Endodermal cell (in vitro differentiated cells): ENCODE measurements at regions not wholly inside any gene's neighbourhood (a gene's known extent, or its start where the extent isn't known, plus 50 kb on each side); places are given as distances from the start of the nearest gene placed in this dataset.
A peak's percentile ranks its signal among the peaks of the same experiment; 100 is the strongest.
"Not testable (repeated sequence)": the region's sequence is repeated elsewhere in the genome, so short reads cannot be mapped to it uniquely, and the experiment has no call there.

Source experiments
- DNase-seq: peaks from one replicate; pipeline ENCODE4 v3.0.0-alpha.2; 2017
- H3K27ac ChIP-seq: 2 replicates; pipeline ENCODE4 v1.5.1; 2013; ENCODE audit warnings: mild to moderate bottlenecking, low read depth, low read length, moderate library complexity
- H3K27me3 ChIP-seq: 2 replicates; pipeline ENCODE4 v1.6.1; 2013; ENCODE audit warnings: mild to moderate bottlenecking, low read length, moderate library complexity; ENCODE audit not compliant: insufficient read depth, control insufficient read depth, poor library complexity, severe bottlenecking
- H3K36me3 ChIP-seq: 2 replicates; pipeline ENCODE4 v1.7.0; 2013; ENCODE audit warnings: mild to moderate bottlenecking, low read length, moderate library complexity; ENCODE audit not compliant: control insufficient read depth, insufficient read depth
- H3K4me1 ChIP-seq: one replicate; pipeline ENCODE4 v1.7.0; 2013; ENCODE audit warnings: low read length; ENCODE audit not compliant: control insufficient read depth, insufficient read depth
- H3K4me3 ChIP-seq: 2 replicates; pipeline ENCODE4 v1.5.1; 2013; ENCODE audit warnings: mild to moderate bottlenecking, low read length, moderate library complexity
- H3K9ac ChIP-seq: 2 replicates; pipeline ENCODE4 v1.6.1; 2013; ENCODE audit warnings: mild to moderate bottlenecking, low read length, moderate library complexity; ENCODE audit not compliant: poor library complexity, severe bottlenecking; ENCODE audit errors: extremely low read depth
- H3K9me3 ChIP-seq: 2 replicates; pipeline ENCODE4 v1.6.1; 2013; ENCODE audit warnings: mild to moderate bottlenecking, low read length, moderate library complexity; ENCODE audit not compliant: control insufficient read depth
- H3K27ac Mint-ChIP-seq: 2 replicates; pipeline ENCODE4 v1.8.0; 2020; ENCODE audit warnings: mixed read lengths
- H3K27me3 Mint-ChIP-seq: 2 replicates; pipeline ENCODE4 v1.8.0; 2021; ENCODE audit warnings: mild to moderate bottlenecking, mixed read lengths; ENCODE audit not compliant: insufficient read depth
- H3K36me3 Mint-ChIP-seq: 2 replicates; pipeline ENCODE4 v1.8.0; 2020; ENCODE audit warnings: low read depth, mixed read lengths
- H3K4me1 Mint-ChIP-seq: 2 replicates; pipeline ENCODE4 v1.8.0; 2020; ENCODE audit warnings: mixed read lengths
- H3K4me3 Mint-ChIP-seq: 2 replicates; pipeline ENCODE4 v1.8.0; 2020; ENCODE audit warnings: mild to moderate bottlenecking, moderate library complexity, mixed read lengths
- H3K9me3 Mint-ChIP-seq: 2 replicates; pipeline ENCODE4 v1.8.0; 2020; ENCODE audit warnings: mild to moderate bottlenecking, mixed read lengths
- CTCF ChIP-seq: fragments of 200-600 bp; sonication (generic); conservative IDR thresholded peaks from 2 replicates; pipeline ENCODE4 v1.5.0; 2021; ENCODE audit warnings: antibody characterized with exemption, mild to moderate bottlenecking
- WGBS, 2 experiments: methylation state at CpG; one replicate each; pipeline versions ENCODE4 v1.1.5 to v1.1.7; 2013; ENCODE audit warnings: missing lambda C conversion rate in 2 of 2, mixed read lengths in 1 of 2; ENCODE audit not compliant: insufficient coverage in 1 of 2, insufficient read length in 1 of 2; 5-methylcytosine and 5-hydroxymethylcytosine counted together

GRCh38 chr4:60400593-60400992 is 799.5 kb upstream of the ADGRL3 start:
- no peaks in the 10 kb centered on the region for H3K36me3 ChIP-seq
- no peaks in the 10 kb centered on the region for H3K4me1 ChIP-seq
- H3K27ac ChIP-seq, result no peak overlapping the region
- no peak overlapping the region for H3K27ac Mint-ChIP-seq
- H3K9ac ChIP-seq, result no peak overlapping the region
- H3K27me3 Mint-ChIP-seq, result no peaks in the 10 kb centered on the region
- no peaks in the 10 kb centered on the region for H3K9me3 ChIP-seq
- H3K9me3 Mint-ChIP-seq, result no peaks in the 10 kb centered on the region
- H3K4me3 ChIP-seq, result no peak overlapping the region
- H3K36me3 Mint-ChIP-seq, result no peaks in the 10 kb centered on the region
- peaks cover 2% of the 10 kb centered on the region for H3K4me1 Mint-ChIP-seq
- TF ChIP-seq CTCF, result no peak
- H3K27me3 ChIP-seq, result no peaks in the 10 kb centered on the region
- DNase-seq, result no peak
- H3K4me3 Mint-ChIP-seq, result no peak overlapping the region
- WGBS, 2 experiments, result 88% methylated on average over 2 of the region's 2 CpGs; no CpG with 5 or more reads in 1 of the 2 experiments

GRCh38 chr4:60404027-60404426 is 796.1 kb upstream of the ADGRL3 start:
- WGBS, 2 experiments, result 25 to 30% methylated on average over 1 of the region's 1 CpG
- Histone ChIP-seq H3K4me3 (no peak overlapping the region), H3K4me1 (no peaks in the 10 kb centered on the region), H3K9me3 (no peaks in the 10 kb centered on the region), H3K27me3 (no peaks in the 10 kb centered on the region), H3K36me3 (no peaks in the 10 kb centered on the region), H3K9ac (no peak overlapping the region), H3K27ac (peak overlapping the region; percentile 27)
- H3K4me1 Mint-ChIP-seq, result no peaks in the 10 kb centered on the region
- no peaks in the 10 kb centered on the region for H3K36me3 Mint-ChIP-seq
- DNase-seq, result no peak
- no peak for TF ChIP-seq CTCF
- no peaks in the 10 kb centered on the region for H3K27me3 Mint-ChIP-seq
- no peaks in the 10 kb centered on the region for H3K9me3 Mint-ChIP-seq
- H3K4me3 Mint-ChIP-seq, result no peak overlapping the region
- H3K27ac Mint-ChIP-seq, result no peak overlapping the region

GRCh38 chr4:60422439-60422838 is 777.7 kb upstream of the ADGRL3 start:
- WGBS, 2 experiments, result 95 to 100% methylated on average over 1 to 4 of the region's 4 CpGs
- H3K27me3 Mint-ChIP-seq, result no peaks in the 10 kb centered on the region
- no peaks in the 10 kb centered on the region for H3K27me3 ChIP-seq
- no peak for DNase-seq
- H3K9me3 Mint-ChIP-seq, result peaks cover 5% of the 10 kb centered on the region
- H3K27ac Mint-ChIP-seq, result no peak overlapping the region
- no peak overlapping the region for H3K27ac ChIP-seq
- H3K36me3 Mint-ChIP-seq, result no peaks in the 10 kb centered on the region
- H3K36me3 ChIP-seq, result no peaks in the 10 kb centered on the region
- peaks cover 15% of the 10 kb centered on the region for H3K4me1 Mint-ChIP-seq
- H3K4me1 ChIP-seq, result no peaks in the 10 kb centered on the region
- no peak overlapping the region for H3K4me3 ChIP-seq
- no peak overlapping the region for H3K4me3 Mint-ChIP-seq
- no peak for TF ChIP-seq CTCF
- no peaks in the 10 kb centered on the region for H3K9me3 ChIP-seq
- no peak overlapping the region for H3K9ac ChIP-seq

- not testable (repeated sequence) for H3K27ac Mint-ChIP-seq, H3K36me3 Mint-ChIP-seq, H3K9me3 Mint-ChIP-seq, H3K9me3 ChIP-seq, H3K9ac ChIP-seq, H3K4me3 ChIP-seq, H3K36me3 ChIP-seq, H3K4me1 ChIP-seq, DNase-seq, H3K27ac ChIP-seq, H3K4me3 Mint-ChIP-seq, H3K27me3 Mint-ChIP-seq, H3K27me3 ChIP-seq
- peaks cover 12% of the 10 kb centered on the region for H3K4me1 Mint-ChIP-seq
These were observed 776.4 kb upstream of the ADGRL3 start for GRCh38 chr4:60423573-60424184.
